HG02588 (cell line): ENCODE measurements at regions not wholly inside any gene's neighbourhood (a gene's known extent, or its start where the extent isn't known, plus 50 kb on each side); places are given as distances from the start of the nearest gene placed in this dataset.

Experiments
- ATAC-seq: cut with Tn5 transposase; IDR thresholded peaks from one replicate; pipeline ENCODE4 v1.9.1; 2021; ENCODE audit warnings: mild to moderate bottlenecking, moderate library complexity; ENCODE audit not compliant: unreplicated experiment

GRCh38 chr3:9301091-9301490, 51.6 kb upstream of the SRGAP3 start:
- ATAC-seq = no peak

GRCh38 chr3:9301798-9302197, 52.4 kb upstream of the SRGAP3 start:
- no peak for ATAC-seq

GRCh38 chr3:9302425-9303181, 53.2 kb upstream of the SRGAP3 start:
- peak; percentile 86 for ATAC-seq

- no peak for ATAC-seq
Measured at GRCh38 chr3:9308298-9308990, 54.4 kb upstream of the THUMPD3 start.

GRCh38 chr3:9310043-9310442, 52.8 kb upstream of the THUMPD3 start:
- no peak for ATAC-seq

GRCh38 chr3:9311228-9311627, 51.6 kb upstream of the THUMPD3 start:
- ATAC-seq = no peak
